AG10803 (cell line): ENCODE measurements at regions not wholly inside any gene's neighbourhood (a gene's known extent, or its start where the extent isn't known, plus 50 kb on each side); places are given as distances from the start of the nearest gene placed in this dataset.

Experiments
- DNase-seq: peaks from one replicate; pipeline ENCODE4 v3.0.0; 2010; ENCODE audit warnings: low read depth
- H3K4me3 ChIP-seq: 2 replicates; pipeline ENCODE4 v1.5.1; 2011; ENCODE audit warnings: mild to moderate bottlenecking, low read length, control low read depth
- TF ChIP-seq, protein P1 (sequence below): conservative IDR thresholded peaks from 2 replicates; pipeline ENCODE4 v1.5.1; 2011; ENCODE audit warnings: mild to moderate bottlenecking, low read length, control low read depth, inconsistent platforms

DNA sequence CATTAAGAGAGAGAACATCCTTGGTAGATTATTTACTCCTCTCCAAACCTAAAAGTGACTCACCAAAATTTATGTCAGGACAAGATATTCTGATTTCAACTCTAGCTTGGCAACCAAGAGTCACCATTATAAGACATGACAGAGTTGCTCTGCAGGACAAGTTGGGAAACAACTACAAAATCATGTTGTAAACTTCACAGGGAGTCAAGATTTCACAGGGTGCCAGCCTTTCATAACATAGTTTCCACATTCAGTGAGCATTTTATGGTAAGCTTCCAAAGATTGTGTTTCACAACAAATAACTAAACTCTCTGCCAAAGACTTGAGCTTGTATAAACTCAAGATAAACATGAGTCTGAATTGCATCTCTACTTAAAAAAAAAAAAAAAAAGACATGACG lies 121.0 kb upstream of the DIAPH2 start:
- DNase-seq = peak; percentile 77
- TF ChIP-seq, protein P1, sequence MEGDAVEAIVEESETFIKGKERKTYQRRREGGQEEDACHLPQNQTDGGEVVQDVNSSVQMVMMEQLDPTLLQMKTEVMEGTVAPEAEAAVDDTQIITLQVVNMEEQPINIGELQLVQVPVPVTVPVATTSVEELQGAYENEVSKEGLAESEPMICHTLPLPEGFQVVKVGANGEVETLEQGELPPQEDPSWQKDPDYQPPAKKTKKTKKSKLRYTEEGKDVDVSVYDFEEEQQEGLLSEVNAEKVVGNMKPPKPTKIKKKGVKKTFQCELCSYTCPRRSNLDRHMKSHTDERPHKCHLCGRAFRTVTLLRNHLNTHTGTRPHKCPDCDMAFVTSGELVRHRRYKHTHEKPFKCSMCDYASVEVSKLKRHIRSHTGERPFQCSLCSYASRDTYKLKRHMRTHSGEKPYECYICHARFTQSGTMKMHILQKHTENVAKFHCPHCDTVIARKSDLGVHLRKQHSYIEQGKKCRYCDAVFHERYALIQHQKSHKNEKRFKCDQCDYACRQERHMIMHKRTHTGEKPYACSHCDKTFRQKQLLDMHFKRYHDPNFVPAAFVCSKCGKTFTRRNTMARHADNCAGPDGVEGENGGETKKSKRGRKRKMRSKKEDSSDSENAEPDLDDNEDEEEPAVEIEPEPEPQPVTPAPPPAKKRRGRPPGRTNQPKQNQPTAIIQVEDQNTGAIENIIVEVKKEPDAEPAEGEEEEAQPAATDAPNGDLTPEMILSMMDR = no peak
- no peak overlapping the region for H3K4me3 ChIP-seq

DNA sequence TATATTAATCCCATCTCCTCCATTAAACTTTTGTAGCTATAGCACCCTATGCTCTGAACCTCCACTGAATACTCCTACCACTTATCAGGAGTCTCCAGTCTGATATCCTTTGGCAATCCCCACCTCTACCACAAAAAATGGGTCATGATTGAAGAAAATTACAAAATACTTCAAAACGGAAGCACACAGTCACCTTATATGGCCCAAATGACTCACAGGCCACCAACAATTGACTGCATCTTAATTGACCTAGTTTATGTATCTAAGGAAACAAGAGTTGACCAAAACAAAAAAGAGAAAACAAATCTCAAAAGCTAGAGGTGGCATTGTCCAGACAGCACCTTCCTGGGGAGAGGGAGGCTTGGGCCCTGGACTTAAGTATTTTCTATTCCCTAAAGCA lies 120.0 kb upstream of the DIAPH2 start:
- peak; percentile 14 for DNase-seq
- TF ChIP-seq, protein P1 = no peak
- no peak overlapping the region for H3K4me3 ChIP-seq

DNA sequence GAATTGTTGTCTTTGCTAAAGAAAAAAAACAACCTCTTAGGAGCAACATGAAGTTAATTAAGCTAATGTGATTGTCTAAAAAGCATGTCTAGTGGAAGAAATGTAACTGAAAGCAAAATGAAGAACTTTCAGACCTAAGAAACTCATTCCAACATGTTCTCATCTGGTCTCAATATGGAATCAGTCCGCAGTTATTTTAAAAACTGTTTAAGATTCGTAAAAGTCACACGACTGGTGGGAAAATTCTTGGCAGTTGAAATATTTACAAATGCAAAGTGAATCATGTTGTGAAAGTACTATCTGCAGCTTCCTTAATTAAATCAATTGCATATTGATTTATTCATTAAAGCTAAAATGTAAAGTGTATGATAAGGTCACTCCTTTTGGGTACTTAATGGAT lies 117.8 kb upstream of the DIAPH2 start:
- TF ChIP-seq, protein P1 = no peak
- no peak overlapping the region for H3K4me3 ChIP-seq
- peak; percentile 29 for DNase-seq

DNA sequence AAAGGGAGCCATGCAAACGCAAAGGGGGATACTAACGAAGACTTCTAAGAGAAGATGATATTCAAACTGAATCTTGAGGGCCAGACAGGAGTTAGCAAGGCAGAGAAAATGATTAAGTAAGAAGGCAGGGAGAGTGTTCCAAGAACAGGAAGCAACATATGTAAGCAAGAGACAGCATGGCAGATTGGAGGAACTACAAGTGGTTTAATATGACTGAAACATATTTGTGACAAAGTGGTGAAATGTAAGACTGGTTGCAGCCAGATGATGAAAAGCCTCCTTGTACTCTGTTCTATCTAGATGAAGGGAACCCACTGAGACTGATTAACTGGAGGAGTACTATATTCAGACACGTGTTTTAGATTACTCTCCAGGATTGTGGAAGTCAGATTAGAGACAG lies 116.6 kb upstream of the DIAPH2 start:
- TF ChIP-seq, protein P1 = no peak
- no peak overlapping the region for H3K4me3 ChIP-seq
- DNase-seq = no peak

DNA sequence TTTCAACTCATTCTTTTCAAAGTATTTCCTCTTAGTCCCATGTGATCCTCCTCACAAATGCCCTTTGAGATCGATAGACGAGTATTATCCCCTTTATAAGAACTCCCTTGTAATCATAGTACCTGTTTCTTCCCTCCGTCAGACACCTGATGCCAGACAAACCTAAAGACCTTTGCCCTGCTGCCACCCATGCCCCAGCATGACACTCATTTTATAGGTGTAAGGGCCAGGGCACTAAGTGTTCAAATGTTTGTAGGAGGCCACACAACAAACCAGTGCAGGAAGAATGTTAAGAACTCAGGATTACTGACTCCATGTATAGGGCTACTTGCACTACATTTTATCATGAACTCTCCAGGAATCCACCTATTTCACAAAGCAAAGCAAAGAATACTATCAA lies 115.6 kb upstream of the DIAPH2 start:
- TF ChIP-seq, protein P1 = no peak
- no peak overlapping the region for H3K4me3 ChIP-seq
- no peak for DNase-seq

DNA sequence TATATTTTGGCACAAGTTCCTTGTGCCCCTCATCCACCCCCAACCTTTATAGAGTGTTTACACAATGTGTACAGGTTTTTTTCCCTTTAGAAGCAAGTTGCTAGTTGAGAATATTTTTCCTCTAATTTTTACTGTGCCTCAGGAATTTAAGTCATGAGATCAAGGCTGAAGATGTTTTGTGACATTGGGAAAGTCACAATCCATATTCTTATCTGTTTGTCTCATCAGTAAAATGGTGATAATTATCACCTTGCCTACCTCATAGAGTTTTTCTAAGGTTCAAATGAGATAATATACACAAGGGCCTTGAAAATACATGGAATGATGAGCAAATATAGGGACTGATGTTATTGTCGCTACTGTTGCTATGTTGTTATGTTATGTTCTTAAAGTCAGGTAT lies 109.6 kb upstream of the DIAPH2 start:
- no peak overlapping the region for H3K4me3 ChIP-seq
- TF ChIP-seq, protein P1 = no peak
- DNase-seq = no peak

DNA sequence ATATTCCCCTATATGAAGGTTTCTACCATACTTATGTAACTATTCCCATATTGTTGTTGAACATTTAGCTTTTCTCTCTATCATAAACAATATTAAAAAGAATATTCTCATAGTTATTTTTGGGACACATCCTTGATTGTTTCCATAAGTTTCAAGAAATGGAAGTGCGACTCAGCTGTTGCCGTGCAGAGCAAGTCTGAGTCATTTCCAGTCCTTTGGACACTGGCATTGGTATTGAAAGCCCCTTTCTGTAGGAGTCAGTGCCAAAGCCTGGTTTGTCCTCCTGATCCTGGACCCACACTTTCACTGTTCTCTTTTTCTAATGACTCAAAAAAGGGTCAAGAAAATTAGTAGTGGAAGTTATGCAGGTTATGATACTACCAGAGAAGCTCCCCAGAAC lies 108.3 kb upstream of the DIAPH2 start:
- DNase-seq = no peak
- no peak overlapping the region for H3K4me3 ChIP-seq
- TF ChIP-seq, protein P1 = no peak
